ENCODE measurements at regions not wholly inside any gene's neighbourhood (a gene's known extent, or its start where the extent isn't known, plus 50 kb on each side); places are given as distances from the start of the nearest gene placed in this dataset.

DNA sequence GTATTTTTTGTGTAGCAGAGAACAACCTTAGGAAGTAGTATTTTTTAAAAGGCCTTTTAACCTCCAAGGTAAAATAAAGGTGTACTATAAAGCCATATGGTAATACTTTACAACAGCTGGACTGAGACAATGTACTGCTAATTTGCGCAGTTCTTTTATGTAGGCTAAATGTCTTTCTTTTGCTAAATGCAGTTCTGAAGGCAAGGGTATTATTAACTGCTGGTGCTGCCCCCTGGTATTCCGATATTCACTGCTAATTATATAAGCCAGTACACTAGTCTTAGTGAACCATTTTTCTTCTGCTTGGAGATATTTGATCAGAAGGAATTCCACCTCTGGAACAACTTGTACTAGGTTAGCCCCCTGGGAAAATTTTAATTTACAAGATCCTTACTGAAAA is 272.0 kb upstream of the FERD3L start:
- Histone ChIP-seq H4K91ac (ENCODE audit: insufficient read length, low read depth, low read length) (no peak overlapping the region), H3K4me1 (ENCODE audit: insufficient read depth, low read length) (no peaks in the 10 kb centered on the region; the same call in 1 of the 2 replicates), H3K79me2 (ENCODE audit: insufficient read depth, low read length) (no peaks in the 10 kb centered on the region), H4K5ac (ENCODE audit: insufficient read length, low read depth, low read length) (no peak overlapping the region), H2AK5ac (ENCODE audit: insufficient read length, low read length) (no peak overlapping the region), H3K9ac (ENCODE audit: extremely low read depth, insufficient read length, low read length) (no peak overlapping the region), H4K20me1 (ENCODE audit: control insufficient read depth, insufficient read depth, insufficient read length) (no peaks in the 10 kb centered on the region), H2BK20ac (ENCODE audit: low read depth, low read length, poor library complexity, severe bottlenecking) (no peak overlapping the region), H3K14ac (ENCODE audit: insufficient read depth, low read length) (no peak overlapping the region), H3T11ph (ENCODE audit: low read length) (no peak overlapping the region), H3K23me2 (ENCODE audit: insufficient read length, low read depth, low read length, poor library complexity, severe bottlenecking) (no peaks in the 10 kb centered on the region), H2BK15ac (ENCODE audit: low read depth, low read length) (no peak overlapping the region), H3K79me1 (ENCODE audit: insufficient read depth, low read depth, low read length, poor library complexity, severe bottlenecking) (no peaks in the 10 kb centered on the region), H2BK12ac (ENCODE audit: insufficient read length, low read depth, low read length) (no peak overlapping the region), H3K4me2 (ENCODE audit: insufficient read depth, insufficient read length, low read length) (no peak overlapping the region), H3K27me3 (ENCODE audit: insufficient read depth, low read length) (no peaks in the 10 kb centered on the region), H2AFZ (ENCODE audit: low read length) (no peak overlapping the region), H2BK5ac (ENCODE audit: insufficient read length, low read length) (no peak overlapping the region), H4K8ac (replicated peaks; ENCODE audit: insufficient read length, low read depth, low read length) (no peak overlapping the region), H3K23ac (ENCODE audit: insufficient read length, low read depth, low read length) (no peak overlapping the region), H3K4ac (ENCODE audit: low read depth, low read length) (no peak overlapping the region), H2BK120ac (ENCODE audit: low read depth, low read length, poor library complexity, severe bottlenecking) (no peak overlapping the region), H3K56ac (ENCODE audit: insufficient read length, low read depth, low read length) (no peak overlapping the region), H3K9me3 (ENCODE audit: control insufficient read depth, low read depth, low read length) (no peaks in the 10 kb centered on the region), H3K27ac (ENCODE audit: insufficient read length, low read depth, low read length) (no peak overlapping the region), H3K18ac (ENCODE audit: insufficient read length, low read depth, low read length) (no peak overlapping the region)
- no peak overlapping the region for H3K27ac Mint-ChIP-seq
- no peak overlapping the region for H3K4me3 Mint-ChIP-seq
- no peaks in the 10 kb centered on the region for H3K27me3 Mint-ChIP-seq (ENCODE audit: low read depth)
- peaks cover 43 to 45% of the 10 kb centered on the region in 2 experiments for H3K4me1 Mint-ChIP-seq
- no peaks in the 10 kb centered on the region for H3K36me3 Mint-ChIP-seq (ENCODE audit: insufficient read depth in 1 of 3, low read depth in 3 of 3)
- TF ChIP-seq, protein P1, sequence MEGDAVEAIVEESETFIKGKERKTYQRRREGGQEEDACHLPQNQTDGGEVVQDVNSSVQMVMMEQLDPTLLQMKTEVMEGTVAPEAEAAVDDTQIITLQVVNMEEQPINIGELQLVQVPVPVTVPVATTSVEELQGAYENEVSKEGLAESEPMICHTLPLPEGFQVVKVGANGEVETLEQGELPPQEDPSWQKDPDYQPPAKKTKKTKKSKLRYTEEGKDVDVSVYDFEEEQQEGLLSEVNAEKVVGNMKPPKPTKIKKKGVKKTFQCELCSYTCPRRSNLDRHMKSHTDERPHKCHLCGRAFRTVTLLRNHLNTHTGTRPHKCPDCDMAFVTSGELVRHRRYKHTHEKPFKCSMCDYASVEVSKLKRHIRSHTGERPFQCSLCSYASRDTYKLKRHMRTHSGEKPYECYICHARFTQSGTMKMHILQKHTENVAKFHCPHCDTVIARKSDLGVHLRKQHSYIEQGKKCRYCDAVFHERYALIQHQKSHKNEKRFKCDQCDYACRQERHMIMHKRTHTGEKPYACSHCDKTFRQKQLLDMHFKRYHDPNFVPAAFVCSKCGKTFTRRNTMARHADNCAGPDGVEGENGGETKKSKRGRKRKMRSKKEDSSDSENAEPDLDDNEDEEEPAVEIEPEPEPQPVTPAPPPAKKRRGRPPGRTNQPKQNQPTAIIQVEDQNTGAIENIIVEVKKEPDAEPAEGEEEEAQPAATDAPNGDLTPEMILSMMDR (conservative IDR thresholded peaks at IDR 0.05), result no peak
- no peaks in the 10 kb centered on the region for H3K9me3 Mint-ChIP-seq
- DNase-seq, result no peak
- no CpG with 5 or more reads among the region's 2 CpGs for WGBS (ENCODE audit: extremely low coverage, insufficient read length, low lambda C conversion rate)
